ENCODE measurements at regions not wholly inside any gene's neighbourhood (a gene's known extent, or its start where the extent isn't known, plus 50 kb on each side); places are given as distances from the start of the nearest gene placed in this dataset.
"Not testable (repeated sequence)": the region's sequence is repeated elsewhere in the genome, so short reads cannot be mapped to it uniquely, and the experiment has no call there.

- DNase-seq = peak; percentile 5
These were observed 107.4 kb downstream of the LEPR start for GRCh38 chr1:65527707-65528503.

GRCh38 chr1:65531972-65532570 is 111.6 kb downstream of the LEPR start:
- DNase-seq = no peak

- DNase-seq = no peak
These were observed 115.5 kb downstream of the LEPR start for GRCh38 chr1:65535981-65536380.

GRCh38 chr1:65538086-65538485 is 117.6 kb downstream of the LEPR start:
- no peak for DNase-seq

- DNase-seq = no peak
These were observed 118.2 kb downstream of the LEPR start for GRCh38 chr1:65538664-65539063.

GRCh38 chr1:65539266-65540131 is 119.0 kb downstream of the LEPR start:
- no peak for DNase-seq

GRCh38 chr1:65541161-65541560 is 120.7 kb downstream of the LEPR start:
- no peak for DNase-seq

GRCh38 chr1:65541865-65542264 is 121.4 kb downstream of the LEPR start:
- DNase-seq = no peak

GRCh38 chr1:65542592-65542991 is 122.1 kb downstream of the LEPR start:
- DNase-seq = not testable (repeated sequence)

GRCh38 chr1:65550306-65551010 is 130.0 kb downstream of the LEPR start:
- not testable (repeated sequence) for DNase-seq

GRCh38 chr1:65552484-65552883 is 132.0 kb downstream of the LEPR start:
- DNase-seq = not testable (repeated sequence)

- DNase-seq = not testable (repeated sequence)
These were observed 133.8 kb downstream of the LEPR start for GRCh38 chr1:65554086-65554764.

GRCh38 chr1:65554829-65555228 is 134.4 kb downstream of the LEPR start:
- no peak for DNase-seq

- no peak for DNase-seq
These were observed 137.7 kb downstream of the LEPR start for GRCh38 chr1:65558215-65558614.

- no peak for DNase-seq
These were observed 144.0 kb downstream of the LEPR start for GRCh38 chr1:65564493-65564892.

- no peak for DNase-seq
These were observed 147.8 kb downstream of the LEPR start for GRCh38 chr1:65568285-65568684.

- DNase-seq = peak; percentile 39
These were observed 152.4 kb downstream of the LEPR start for GRCh38 chr1:65572701-65573421.

GRCh38 chr1:65577278-65577677 is 156.8 kb downstream of the LEPR start:
- no peak for DNase-seq

GRCh38 chr1:65577982-65578381 is 157.5 kb downstream of the LEPR start:
- not testable (repeated sequence) for DNase-seq

GRCh38 chr1:65581119-65581518 is 160.7 kb downstream of the LEPR start:
- DNase-seq = no peak

GRCh38 chr1:65584399-65584798 is 163.9 kb downstream of the LEPR start:
- DNase-seq = no peak

GRCh38 chr1:65590279-65590678 is 169.8 kb downstream of the LEPR start:
- no peak for DNase-seq

Measured in NCI-H82 (cell line).